T-cell (primary cell): ENCODE measurements at regions not wholly inside any gene's neighbourhood (a gene's known extent, or its start where the extent isn't known, plus 50 kb on each side); places are given as distances from the start of the nearest gene placed in this dataset.

Experiments
- ATAC-seq, 4 experiments: fragments of 200-7000 bp in 3 of 4; fragments of 150-1000 bp in 1 of 4; cut with Tn5 transposase; replicated peaks in 1 of 4; 1 replicate in 3 of 4; 2 replicates in 1 of 4; pipeline ENCODE4 v1.10.0; 2021; ENCODE audit warnings: moderate library complexity in 3 of 4, mild to moderate bottlenecking in 2 of 4, moderate number of reproducible peaks in 1 of 4
- CTCF ChIA-PET, 2 donors: fragments of 300-600 bp; sonication (Branson Sonifier 250); formaldehyde crosslinking; loops; one replicate each; lab custom pipeline; 2022; ENCODE audit warnings: antibody characterized with exemption in 2 of 2; lab: Charles Lee
- POLR2A ChIA-PET, 2 donors: fragments of 300-600 bp; sonication (Branson Sonifier 250); formaldehyde crosslinking; loops; one replicate each; lab custom pipeline; 2022; ENCODE audit warnings: antibody characterized with exemption in 2 of 2; lab: Charles Lee
- DNase-seq, 35 experiments: peaks; one replicate each; pipeline versions ENCODE4 v3.0.0 to v3.0.0-alpha.2; 2013 to 2023
- H3K27ac ChIP-seq: one replicate; pipeline ENCODE4 v1.5.1; 2013; ENCODE audit warnings: low read length
- H3K27me3 ChIP-seq, 2 experiments: replicated peaks in 1 of 2; 1 replicate in 1 of 2; 2 replicates in 1 of 2; pipeline versions ENCODE4 v1.6.1 to v1.7.0; 2013; ENCODE audit warnings: low read length in 1 of 2, mixed read lengths in 1 of 2; ENCODE audit not compliant: control insufficient read depth in 2 of 2, insufficient read depth in 2 of 2; ENCODE audit errors: extremely low read depth in 1 of 2
- H3K36me3 ChIP-seq, 2 donors: 1 replicate in 1 of 2; 2 replicates in 1 of 2; pipeline versions ENCODE4 v1.6.1 to v1.7.0; 2013; ENCODE audit warnings: low read length in 1 of 2; ENCODE audit not compliant: control insufficient read depth in 2 of 2, insufficient read depth in 1 of 2; ENCODE audit errors: extremely low read depth in 1 of 2
- H3K4me1 ChIP-seq, 2 experiments: 1 replicate in 1 of 2; 2 replicates in 1 of 2; pipeline versions ENCODE4 v1.6.1 to v1.7.0; 2013; ENCODE audit warnings: low read length in 2 of 2, mixed read lengths in 1 of 2; ENCODE audit not compliant: insufficient read depth in 2 of 2, control insufficient read depth in 1 of 2; ENCODE audit errors: extremely low read depth in 1 of 2
- H3K4me3 ChIP-seq, 2 donors: 1 replicate in 1 of 2; 2 replicates in 1 of 2; pipeline versions ENCODE4 v1.5.1 to v1.7.0; 2013; ENCODE audit warnings: mild to moderate bottlenecking in 2 of 2, low read length in 1 of 2, moderate library complexity in 1 of 2; ENCODE audit not compliant: control insufficient read depth in 1 of 2; ENCODE audit errors: extremely low read depth in 1 of 2
- H3K9me3 ChIP-seq: 2 replicates; pipeline ENCODE4 v1.7.0; 2013
- H3K27ac Mint-ChIP-seq, 2 donors: one replicate each; pipeline ENCODE4 v1.8.0; 2020 to 2021; ENCODE audit warnings: mild to moderate bottlenecking in 2 of 2, mixed read lengths in 2 of 2
- H3K27me3 Mint-ChIP-seq, 2 donors: one replicate each; pipeline ENCODE4 v1.8.0; 2021 to 2022; ENCODE audit warnings: mixed read lengths in 2 of 2
- H3K36me3 Mint-ChIP-seq: one replicate; pipeline ENCODE4 v1.8.0; 2021; ENCODE audit warnings: mixed read lengths
- H3K4me1 Mint-ChIP-seq, 3 donors: one replicate each; pipeline ENCODE4 v1.8.0; 2020 to 2022; ENCODE audit warnings: mixed read lengths in 3 of 3, mild to moderate bottlenecking in 1 of 3
- H3K4me3 Mint-ChIP-seq, 3 donors: one replicate each; pipeline ENCODE4 v1.8.0; 2020 to 2022; ENCODE audit warnings: mild to moderate bottlenecking in 3 of 3, mixed read lengths in 3 of 3, moderate library complexity in 3 of 3
- H3K9me3 Mint-ChIP-seq, 3 donors: one replicate each; pipeline ENCODE4 v1.8.0; 2020 to 2022; ENCODE audit warnings: mixed read lengths in 3 of 3
- WGBS: methylation state at CpG from one replicate; pipeline ENCODE4 v1.1.5; 2013; ENCODE audit warnings: missing lambda C conversion rate; ENCODE audit not compliant: insufficient coverage; 5-methylcytosine and 5-hydroxymethylcytosine counted together

- WGBS, result no CpG with 5 or more reads among the region's 4 CpGs
- H3K9me3 Mint-ChIP-seq, result peaks cover 0 to 12% (median 0%) of the 10 kb centered on the region in 3 donors
These were observed 149.7 kb downstream of the HNMT start for GRCh38 chr2:138113871-138114525.

GRCh38 chr2:138115666-138116065 lies 151.4 kb downstream of the HNMT start:
- Mint-ChIP-seq H3K27me3 (no peaks in the 10 kb centered on the region), H3K36me3 (no peaks in the 10 kb centered on the region), H3K4me3 (no peak overlapping the region), H3K9me3 (peaks cover 0 to 11% (median 0%) of the 10 kb centered on the region in 3 donors), H3K4me1 (no peaks in the 10 kb centered on the region), H3K27ac (no peak overlapping the region)
- H3K9me3 ChIP-seq, result no peaks in the 10 kb centered on the region
- no peak for DNase-seq
- no peaks in the 10 kb centered on the region for H3K27me3 ChIP-seq
- no peaks in the 10 kb centered on the region for H3K4me1 ChIP-seq
- H3K4me3 ChIP-seq, result no peak overlapping the region
- CTCF ChIA-PET, result no interaction called here
- no peaks in the 10 kb centered on the region for H3K36me3 ChIP-seq
- no peak overlapping the region for H3K27ac ChIP-seq
- POLR2A ChIA-PET, result no interaction called here
- no peak for ATAC-seq

More at GRCh38 chr2:138113871-138114525, 149.7 kb downstream of the HNMT start:
- H3K27me3 Mint-ChIP-seq, result no peaks in the 10 kb centered on the region
- H3K4me3 Mint-ChIP-seq, result no peak overlapping the region
- DNase-seq (no peak), ATAC-seq (no peak)
- no peaks in the 10 kb centered on the region for H3K36me3 ChIP-seq
- no peaks in the 10 kb centered on the region for H3K27me3 ChIP-seq
- H3K27ac ChIP-seq, result no peak overlapping the region
- H3K36me3 Mint-ChIP-seq, result no peaks in the 10 kb centered on the region
- no peak overlapping the region for H3K27ac Mint-ChIP-seq
- no peaks in the 10 kb centered on the region for H3K4me1 ChIP-seq
- CTCF ChIA-PET, result no interaction called here
- no peak overlapping the region for H3K4me3 ChIP-seq
- H3K4me1 Mint-ChIP-seq, result no peaks in the 10 kb centered on the region
- POLR2A ChIA-PET, result no interaction called here
- H3K9me3 ChIP-seq, result no peaks in the 10 kb centered on the region

- ATAC-seq, result no peak
These were observed 152.2 kb downstream of the HNMT start for GRCh38 chr2:138116456-138116855.

GRCh38 chr2:138121666-138122661 lies 157.7 kb downstream of the HNMT start:
- Mint-ChIP-seq H3K27ac (no peak overlapping the region), H3K9me3 (no peaks in the 10 kb centered on the region), H3K27me3 (peaks cover 0 to 1% of the 10 kb centered on the region in 2 donors), H3K36me3 (no peaks in the 10 kb centered on the region), H3K4me3 (no peak overlapping the region), H3K4me1 (no peaks in the 10 kb centered on the region)
- POLR2A ChIA-PET, result no interaction called here
- H3K36me3 ChIP-seq, result no peaks in the 10 kb centered on the region
- no peaks in the 10 kb centered on the region for H3K27me3 ChIP-seq
- no peaks in the 10 kb centered on the region for H3K4me1 ChIP-seq
- H3K4me3 ChIP-seq, result no peak overlapping the region
- WGBS, result no CpG with 5 or more reads among the region's 3 CpGs
- H3K27ac ChIP-seq, result no peak overlapping the region
- no peak for ATAC-seq
- H3K9me3 ChIP-seq, result no peaks in the 10 kb centered on the region
- CTCF ChIA-PET, result no interaction called here
- no peak for DNase-seq

More at GRCh38 chr2:138116456-138116855, 152.2 kb downstream of the HNMT start:
- Mint-ChIP-seq H3K27me3 (no peaks in the 10 kb centered on the region), H3K4me3 (no peak overlapping the region), H3K36me3 (no peaks in the 10 kb centered on the region), H3K9me3 (peaks cover 0 to 6% (median 0%) of the 10 kb centered on the region in 3 donors), H3K4me1 (no peaks in the 10 kb centered on the region), H3K27ac (no peak overlapping the region)
- H3K9me3 ChIP-seq, result no peaks in the 10 kb centered on the region
- H3K4me3 ChIP-seq, result no peak overlapping the region
- DNase-seq, result no peak
- no peaks in the 10 kb centered on the region for H3K27me3 ChIP-seq
- no peaks in the 10 kb centered on the region for H3K4me1 ChIP-seq
- WGBS, result no CpG with 5 or more reads among the region's 4 CpGs
- ChIA-PET CTCF (no interaction called here), POLR2A (no interaction called here)
- no peak overlapping the region for H3K27ac ChIP-seq
- H3K36me3 ChIP-seq, result no peaks in the 10 kb centered on the region

DNA sequence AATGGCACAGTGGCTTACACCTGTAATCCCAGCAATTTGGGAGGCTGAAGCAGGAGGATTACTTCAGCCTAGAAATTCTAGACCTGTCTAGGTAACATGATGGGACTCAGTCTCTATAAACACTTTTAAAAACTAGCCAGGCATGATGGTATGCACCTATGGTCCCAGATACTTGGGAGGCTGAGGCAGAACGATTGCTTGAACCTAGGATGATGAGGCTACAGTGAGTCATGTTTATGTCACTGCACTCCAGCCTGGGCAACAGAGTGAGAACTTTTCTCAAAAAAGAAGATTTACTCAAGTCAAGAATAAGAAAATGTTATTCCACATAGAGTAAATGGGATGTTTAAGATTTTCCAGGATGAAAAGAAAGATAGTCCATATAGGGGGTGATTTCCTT lies 158.6 kb downstream of the HNMT start:
- no peak overlapping the region for H3K4me3 Mint-ChIP-seq
- Histone ChIP-seq H3K4me1 (no peaks in the 10 kb centered on the region), H3K4me3 (no peak overlapping the region), H3K36me3 (no peaks in the 10 kb centered on the region), H3K9me3 (no peaks in the 10 kb centered on the region), H3K27ac (no peak overlapping the region), H3K27me3 (no peaks in the 10 kb centered on the region)
- H3K27me3 Mint-ChIP-seq, result peaks cover 0 to 1% of the 10 kb centered on the region in 2 donors
- POLR2A ChIA-PET, result no interaction called here
- CTCF ChIA-PET, result no interaction called here
- no peak overlapping the region for H3K27ac Mint-ChIP-seq
- ATAC-seq (no peak), DNase-seq (no peak)
- no CpG with 5 or more reads among the region's 1 CpG for WGBS
- H3K36me3 Mint-ChIP-seq, result no peaks in the 10 kb centered on the region
- peaks cover 0 to 5% (median 0%) of the 10 kb centered on the region in 3 donors for H3K9me3 Mint-ChIP-seq
- no peaks in the 10 kb centered on the region for H3K4me1 Mint-ChIP-seq

GRCh38 chr2:138123741-138124140 lies 159.5 kb downstream of the HNMT start:
- Histone ChIP-seq H3K9me3 (no peaks in the 10 kb centered on the region), H3K36me3 (no peaks in the 10 kb centered on the region), H3K27ac (no peak overlapping the region), H3K4me1 (no peaks in the 10 kb centered on the region), H3K27me3 (no peaks in the 10 kb centered on the region), H3K4me3 (no peak overlapping the region)
- H3K9me3 Mint-ChIP-seq, result peaks cover 0 to 9% (median 0%) of the 10 kb centered on the region in 3 donors
- H3K4me3 Mint-ChIP-seq, result no peak overlapping the region
- no peak overlapping the region for H3K27ac Mint-ChIP-seq
- H3K4me1 Mint-ChIP-seq, result no peaks in the 10 kb centered on the region
- ATAC-seq, result no peak
- POLR2A ChIA-PET, result no interaction called here
- CTCF ChIA-PET, result no interaction called here
- no peak for DNase-seq
- no peaks in the 10 kb centered on the region for H3K36me3 Mint-ChIP-seq
- H3K27me3 Mint-ChIP-seq, result peaks cover 0 to 1% of the 10 kb centered on the region in 2 donors
